HepG2 (cell line): ENCODE measurements at regions not wholly inside any gene's neighbourhood (a gene's known extent, or its start where the extent isn't known, plus 50 kb on each side); places are given as distances from the start of the nearest gene placed in this dataset.

ENCODE experiments used
- ATAC-seq: fragments of 200-7000 bp; cut with Tn5 transposase; 3 replicates; pipeline ENCODE4 v1.9.1; 2020; ENCODE audit warnings: mild to moderate bottlenecking, moderate library complexity
- BruUV-seq: library from RNA; stranded (reverse); fragments of 400-500 nt; replicated peaks from 2 replicates; lab custom pipeline; 2021; lab: Mats Ljungman, UMichigan
- CTCF ChIA-PET: fragments of 300-600 bp; formaldehyde crosslinking; extraction: SDS; loops from one replicate; lab custom pipeline; 2021; ENCODE audit warnings: low total read pairs, inconsistent platforms, low intra/inter-chr PET ratio; lab: Yijun Ruan, JAX
- POLR2A ChIA-PET: fragments of 350-600 bp; sonication (Branson Sonifier 250); formaldehyde crosslinking; loops from one replicate; lab custom pipeline; 2020; ENCODE audit warnings: antibody characterized with exemption, inconsistent platforms; lab: Yijun Ruan, JAX
- DNase-seq: peaks from one replicate; pipeline ENCODE4 v3.0.0-alpha.2; 2015; ENCODE audit warnings: low spot score
- FAIRE-seq: peaks from 3 replicates; lab custom pipeline; 2011; peaks lifted over from hg19 to GRCh38; lab: Jason Lieb, UNC
- H2AFZ ChIP-seq: one replicate; pipeline ENCODE4 v1.6.1; 2011; ENCODE audit warnings: low read length, inconsistent platforms
- H3K27ac ChIP-seq: fragments of 300-600 bp; 3 replicates; pipeline ENCODE4 v1.8.0; 2011; ENCODE audit warnings: mixed run types, mild to moderate bottlenecking, mixed read lengths, low read length, inconsistent platforms; ENCODE audit not compliant: insufficient read depth; ENCODE audit errors: extremely low read length
- H3K27me3 ChIP-seq, 2 experiments: fragments of 200-600 bp in 1 of 2; 2 replicates in 1 of 2; 3 replicates in 1 of 2; pipeline versions ENCODE4 v1.6.0 to v1.8.0; 2011; ENCODE audit warnings: low read length in 2 of 2, mild to moderate bottlenecking in 2 of 2, moderate library complexity in 2 of 2, inconsistent platforms in 1 of 2; ENCODE audit not compliant: insufficient read depth in 2 of 2, control insufficient read depth in 1 of 2
- H3K36me3 ChIP-seq, 2 experiments: fragments of 200-600 bp in 1 of 2; replicated peaks in 1 of 2; 2 replicates in 1 of 2; 3 replicates in 1 of 2; pipeline versions ENCODE4 v1.5.1 to v1.8.0; 2011; ENCODE audit warnings: low read length in 2 of 2, inconsistent platforms in 1 of 2; ENCODE audit not compliant: insufficient read depth in 2 of 2, control insufficient read depth in 1 of 2
- H3K4me1 ChIP-seq: 2 replicates; pipeline ENCODE4 v1.5.1; 2012; ENCODE audit warnings: low read length, inconsistent platforms; ENCODE audit not compliant: insufficient read depth
- H3K4me2 ChIP-seq: 2 replicates; pipeline ENCODE4 v1.6.0; 2011; ENCODE audit warnings: low read depth, low read length, inconsistent platforms
- H3K4me3 ChIP-seq, 3 experiments: fragments of 200-600 bp in 1 of 3; sonication (generic), shearing (Covaris generic) in 1 of 3; replicated peaks in 1 of 3; 2 replicates each; pipeline ENCODE4 v1.5.1; 2011 to 2016; ENCODE audit warnings: low read length in 3 of 3, inconsistent platforms in 2 of 3, low read depth in 2 of 3, mild to moderate bottlenecking in 2 of 3, control low read depth in 1 of 3, mixed read lengths in 1 of 3; ENCODE audit not compliant: insufficient read depth in 1 of 3
- H3K79me2 ChIP-seq: one replicate; pipeline ENCODE4 v1.6.1; 2011; ENCODE audit warnings: low read length, inconsistent platforms; ENCODE audit not compliant: insufficient read depth
- H3K9ac ChIP-seq: 2 replicates; pipeline ENCODE4 v1.6.0; 2011; ENCODE audit warnings: mild to moderate bottlenecking, low read depth, low read length, inconsistent platforms; ENCODE audit not compliant: insufficient read depth
- H3K9me3 ChIP-seq: 2 replicates; pipeline ENCODE4 v1.5.1; 2012; ENCODE audit warnings: mild to moderate bottlenecking, low read length
- H4K20me1 ChIP-seq: 2 replicates; pipeline ENCODE4 v1.6.0; 2011; ENCODE audit warnings: inconsistent platforms, mild to moderate bottlenecking, low read length, moderate library complexity; ENCODE audit not compliant: insufficient read depth
- E2F2 ChIP-seq: sonication (generic); formaldehyde crosslinking; IDR thresholded peaks from 2 replicates; pipeline ENCODE4 v1.4.0; 2020; ENCODE audit warnings: missing genetic modification reagents, borderline replicate concordance
- EHMT2 ChIP-seq: fragments of 200-600 bp; sonication (generic); IDR thresholded peaks from 2 replicates; pipeline ENCODE4 v1.7.0; 2017; ENCODE audit warnings: antibody characterized with exemption, low read depth, low read length, borderline replicate concordance
- HDAC1 ChIP-seq: sonication (generic); formaldehyde crosslinking; IDR thresholded peaks from 2 replicates; pipeline ENCODE4 v1.5.1; 2020; ENCODE audit warnings: mild to moderate bottlenecking, missing genetic modification reagents
- IRX3 ChIP-seq: sonication (generic); formaldehyde crosslinking; IDR thresholded peaks from 2 replicates; pipeline ENCODE4 v1.8.1; 2023; ENCODE audit warnings: mild to moderate bottlenecking, low read depth, missing genetic modification reagents, borderline replicate concordance
- PHF21A ChIP-seq: sonication (generic); formaldehyde crosslinking; IDR thresholded peaks from 2 replicates; pipeline ENCODE4 v1.5.0; 2020; ENCODE audit warnings: mild to moderate bottlenecking, missing genetic modification reagents
- REXO4 ChIP-seq: sonication (generic); formaldehyde crosslinking; IDR thresholded peaks from 2 replicates; pipeline ENCODE4 v1.8.0; 2022; ENCODE audit warnings: missing genetic modification reagents, mild to moderate bottlenecking, borderline replicate concordance
- SAFB2 ChIP-seq: sonication (generic); formaldehyde crosslinking; IDR thresholded peaks from 2 replicates; pipeline ENCODE4 v1.5.1; 2020; ENCODE audit warnings: missing genetic modification reagents, low read depth, mild to moderate bottlenecking, borderline replicate concordance
- SSRP1 ChIP-seq: IDR thresholded peaks from 2 replicates; pipeline ENCODE4 v1.6.1; 2016; ENCODE audit warnings: control low read depth
- THYN1 ChIP-seq: sonication (generic); formaldehyde crosslinking; IDR thresholded peaks from 2 replicates; pipeline ENCODE4 v1.8.1; 2023; ENCODE audit warnings: low read depth, mild to moderate bottlenecking, moderate library complexity, missing genetic modification reagents, borderline replicate concordance
- ZC3H13 ChIP-seq: sonication (generic); formaldehyde crosslinking; IDR thresholded peaks from 2 replicates; pipeline ENCODE4 v1.8.1; 2023; ENCODE audit warnings: mild to moderate bottlenecking, missing genetic modification reagents, moderate library complexity
- ZNF292 ChIP-seq: sonication (generic); formaldehyde crosslinking; IDR thresholded peaks from 2 replicates; pipeline ENCODE4 v1.8.1; 2022; ENCODE audit warnings: mild to moderate bottlenecking, low read depth, missing genetic modification reagents, borderline replicate concordance
- ZNF841 ChIP-seq: sonication (generic); formaldehyde crosslinking; IDR thresholded peaks from 2 replicates; pipeline ENCODE4 v1.8.1; 2023; ENCODE audit warnings: missing genetic modification reagents, borderline replicate concordance
- WGBS: methylation state at CpG from one replicate; pipeline ENCODE4 v1.1.6; 2017; ENCODE audit warnings: low lambda C conversion rate; 5-methylcytosine and 5-hydroxymethylcytosine counted together
- in situ Hi-C: cut with HindIII; loops from 2 replicates; pipeline ENCODE4 v1.10.0; 2017; ENCODE audit warnings: low pct_unique_long_range_greater_than_20kb; ENCODE audit not compliant: extremely low pct_ligation_motif_present
- intact Hi-C: fragments of 100-400 bp; cut with micrococcal nuclease; formaldehyde crosslinking; loops from one replicate; pipeline ENCODE4 v1.10.0; 2022; ENCODE audit not compliant: unreplicated experiment
- TF ChIP-seq, protein P1 (sequence below): sonication (generic); formaldehyde crosslinking; IDR thresholded peaks from 2 replicates; pipeline ENCODE4 v1.4.0; 2020; ENCODE audit warnings: missing genetic modification reagents, borderline replicate concordance
- TF ChIP-seq, protein P2 (sequence below): sonication (generic); formaldehyde crosslinking; IDR thresholded peaks from 2 replicates; pipeline ENCODE4 v1.4.0; 2020; ENCODE audit warnings: missing genetic modification reagents, borderline replicate concordance

GRCh38 chr1:244183037-244183436 is 132.0 kb downstream of the ZBTB18 start (continued):
- no peak for TF ChIP-seq E2F2 (CRISPR knock-in tag)

GRCh38 chr1:244186372-244186771 is 135.3 kb downstream of the ZBTB18 start:
- Histone ChIP-seq H3K4me1 (no peaks in the 10 kb centered on the region), H3K9ac (no peak overlapping the region), H3K4me3 (no peak overlapping the region), H2AFZ (no peak overlapping the region), H3K27me3 (peaks cover 0 to 5% of the 10 kb centered on the region in 2 experiments; a peak in 1 of 5 replicates), H3K9me3 (no peaks in the 10 kb centered on the region), H3K79me2 (no peaks in the 10 kb centered on the region), H3K36me3 (no peaks in the 10 kb centered on the region), H4K20me1 (no peaks in the 10 kb centered on the region), H3K27ac (no peak overlapping the region), H3K4me2 (no peak overlapping the region)
- BruUV-seq = no TSS peak
- intact Hi-C loops = no loop called here
- DNase-seq = no peak
- ATAC-seq = no peak
- FAIRE-seq = no peak
- TF ChIP-seq EHMT2 = no peak
- TF ChIP-seq SAFB2 (CRISPR knock-in tag) = no peak
- no peak for TF ChIP-seq PHF21A (CRISPR knock-in tag)
- TF ChIP-seq SSRP1 (CRISPR knock-in tag) = no peak
- TF ChIP-seq THYN1 = no peak
- TF ChIP-seq, protein P1, sequence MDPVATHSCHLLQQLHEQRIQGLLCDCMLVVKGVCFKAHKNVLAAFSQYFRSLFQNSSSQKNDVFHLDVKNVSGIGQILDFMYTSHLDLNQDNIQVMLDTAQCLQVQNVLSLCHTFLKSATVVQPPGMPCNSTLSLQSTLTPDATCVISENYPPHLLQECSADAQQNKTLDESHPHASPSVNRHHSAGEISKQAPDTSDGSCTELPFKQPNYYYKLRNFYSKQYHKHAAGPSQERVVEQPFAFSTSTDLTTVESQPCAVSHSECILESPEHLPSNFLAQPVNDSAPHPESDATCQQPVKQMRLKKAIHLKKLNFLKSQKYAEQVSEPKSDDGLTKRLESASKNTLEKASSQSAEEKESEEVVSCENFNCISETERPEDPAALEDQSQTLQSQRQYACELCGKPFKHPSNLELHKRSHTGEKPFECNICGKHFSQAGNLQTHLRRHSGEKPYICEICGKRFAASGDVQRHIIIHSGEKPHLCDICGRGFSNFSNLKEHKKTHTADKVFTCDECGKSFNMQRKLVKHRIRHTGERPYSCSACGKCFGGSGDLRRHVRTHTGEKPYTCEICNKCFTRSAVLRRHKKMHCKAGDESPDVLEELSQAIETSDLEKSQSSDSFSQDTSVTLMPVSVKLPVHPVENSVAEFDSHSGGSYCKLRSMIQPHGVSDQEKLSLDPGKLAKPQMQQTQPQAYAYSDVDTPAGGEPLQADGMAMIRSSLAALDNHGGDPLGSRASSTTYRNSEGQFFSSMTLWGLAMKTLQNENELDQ (CRISPR knock-in tag) = no peak
- TF ChIP-seq ZC3H13 = no peak
- no peak for TF ChIP-seq HDAC1
- no peak for TF ChIP-seq REXO4 (CRISPR knock-in tag)
- TF ChIP-seq, protein P2, sequence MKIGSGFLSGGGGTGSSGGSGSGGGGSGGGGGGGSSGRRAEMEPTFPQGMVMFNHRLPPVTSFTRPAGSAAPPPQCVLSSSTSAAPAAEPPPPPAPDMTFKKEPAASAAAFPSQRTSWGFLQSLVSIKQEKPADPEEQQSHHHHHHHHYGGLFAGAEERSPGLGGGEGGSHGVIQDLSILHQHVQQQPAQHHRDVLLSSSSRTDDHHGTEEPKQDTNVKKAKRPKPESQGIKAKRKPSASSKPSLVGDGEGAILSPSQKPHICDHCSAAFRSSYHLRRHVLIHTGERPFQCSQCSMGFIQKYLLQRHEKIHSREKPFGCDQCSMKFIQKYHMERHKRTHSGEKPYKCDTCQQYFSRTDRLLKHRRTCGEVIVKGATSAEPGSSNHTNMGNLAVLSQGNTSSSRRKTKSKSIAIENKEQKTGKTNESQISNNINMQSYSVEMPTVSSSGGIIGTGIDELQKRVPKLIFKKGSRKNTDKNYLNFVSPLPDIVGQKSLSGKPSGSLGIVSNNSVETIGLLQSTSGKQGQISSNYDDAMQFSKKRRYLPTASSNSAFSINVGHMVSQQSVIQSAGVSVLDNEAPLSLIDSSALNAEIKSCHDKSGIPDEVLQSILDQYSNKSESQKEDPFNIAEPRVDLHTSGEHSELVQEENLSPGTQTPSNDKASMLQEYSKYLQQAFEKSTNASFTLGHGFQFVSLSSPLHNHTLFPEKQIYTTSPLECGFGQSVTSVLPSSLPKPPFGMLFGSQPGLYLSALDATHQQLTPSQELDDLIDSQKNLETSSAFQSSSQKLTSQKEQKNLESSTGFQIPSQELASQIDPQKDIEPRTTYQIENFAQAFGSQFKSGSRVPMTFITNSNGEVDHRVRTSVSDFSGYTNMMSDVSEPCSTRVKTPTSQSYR = no peak
- no peak for TF ChIP-seq IRX3 (CRISPR knock-in tag)
- TF ChIP-seq ZNF292 (CRISPR knock-in tag) = no peak
- TF ChIP-seq ZNF841 (CRISPR knock-in tag) = no peak
- POLR2A ChIA-PET = no interaction called here
- in situ Hi-C loops = no loop called here
- WGBS = 41% methylated on average over 10 of the region's 10 CpGs
- CTCF ChIA-PET = no interaction called here
